GM10248 (cell line): ENCODE measurements at regions not wholly inside any gene's neighbourhood (a gene's known extent, or its start where the extent isn't known, plus 50 kb on each side); places are given as distances from the start of the nearest gene placed in this dataset.
"Not testable (repeated sequence)": the region's sequence is repeated elsewhere in the genome, so short reads cannot be mapped to it uniquely, and the experiment has no call there.

Experiments
- CTCF ChIA-PET: fragments of 300-600 bp; sonication (Branson Sonifier 250); formaldehyde crosslinking; extraction: SDS; loops from one replicate; lab custom pipeline; 2021; ENCODE audit warnings: antibody characterized with exemption; lab: Yijun Ruan, JAX
- POLR2A ChIA-PET: fragments of 350-650 bp; sonication (Branson Sonifier 250); formaldehyde crosslinking; extraction: SDS; loops from one replicate; lab custom pipeline; 2020; ENCODE audit warnings: antibody characterized with exemption; lab: Yijun Ruan, JAX
- DNase-seq: peaks from one replicate; pipeline ENCODE4 v3.0.0; 2012; ENCODE audit errors: extremely low spot score
- TF ChIP-seq, protein P1 (sequence below): IDR thresholded peaks from 2 replicates; pipeline ENCODE4 v1.5.1; 2012; ENCODE audit warnings: mild to moderate bottlenecking, low read depth; ENCODE audit errors: extremely low read depth, missing control alignments, control extremely low read depth

DNA sequence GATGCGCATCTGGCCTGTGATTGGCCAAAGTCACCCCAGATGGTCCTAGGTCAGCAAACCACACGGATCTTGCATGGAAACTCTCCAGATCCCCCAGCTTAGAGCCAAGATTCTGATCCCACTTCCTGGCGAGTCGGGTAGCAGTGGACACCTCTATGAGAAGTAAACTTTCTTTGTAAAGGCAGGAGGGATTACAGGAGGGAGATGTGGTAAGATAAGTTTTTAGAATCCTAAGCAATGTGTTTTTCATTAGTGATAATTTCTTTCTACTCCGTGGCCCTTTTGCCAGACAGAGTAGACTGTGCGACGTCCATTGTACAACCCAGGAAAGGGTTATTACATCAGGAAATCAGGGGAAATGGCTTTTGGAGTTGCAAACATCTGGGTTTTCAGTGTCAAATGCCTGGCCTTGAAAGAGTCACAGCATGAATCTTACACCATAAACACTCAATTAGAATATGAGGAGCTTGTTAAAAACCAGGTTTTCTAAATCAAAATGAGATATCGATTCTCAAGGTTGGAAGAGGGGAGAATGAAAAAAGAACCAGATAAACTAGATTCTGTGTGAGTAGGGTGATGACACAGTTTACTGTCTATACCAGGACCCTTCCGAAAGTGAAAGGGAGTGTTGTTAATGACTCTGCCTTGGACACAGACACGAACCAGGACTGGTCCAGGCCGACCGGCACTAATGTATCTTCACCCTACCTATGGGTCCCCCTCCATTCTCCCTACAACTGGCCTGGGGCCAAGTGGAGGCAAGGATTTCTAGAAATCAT is 61.9 kb upstream of the WAC start:
- ChIA-PET POLR2A (no interaction called here), CTCF (interaction anchor here (1.4 kb wide), 1 partner anchor 10 kb away, joined by 4 read pairs; no protein-coding TSS in a partner anchor)
- DNase-seq: no peak
- TF ChIP-seq, protein P1, sequence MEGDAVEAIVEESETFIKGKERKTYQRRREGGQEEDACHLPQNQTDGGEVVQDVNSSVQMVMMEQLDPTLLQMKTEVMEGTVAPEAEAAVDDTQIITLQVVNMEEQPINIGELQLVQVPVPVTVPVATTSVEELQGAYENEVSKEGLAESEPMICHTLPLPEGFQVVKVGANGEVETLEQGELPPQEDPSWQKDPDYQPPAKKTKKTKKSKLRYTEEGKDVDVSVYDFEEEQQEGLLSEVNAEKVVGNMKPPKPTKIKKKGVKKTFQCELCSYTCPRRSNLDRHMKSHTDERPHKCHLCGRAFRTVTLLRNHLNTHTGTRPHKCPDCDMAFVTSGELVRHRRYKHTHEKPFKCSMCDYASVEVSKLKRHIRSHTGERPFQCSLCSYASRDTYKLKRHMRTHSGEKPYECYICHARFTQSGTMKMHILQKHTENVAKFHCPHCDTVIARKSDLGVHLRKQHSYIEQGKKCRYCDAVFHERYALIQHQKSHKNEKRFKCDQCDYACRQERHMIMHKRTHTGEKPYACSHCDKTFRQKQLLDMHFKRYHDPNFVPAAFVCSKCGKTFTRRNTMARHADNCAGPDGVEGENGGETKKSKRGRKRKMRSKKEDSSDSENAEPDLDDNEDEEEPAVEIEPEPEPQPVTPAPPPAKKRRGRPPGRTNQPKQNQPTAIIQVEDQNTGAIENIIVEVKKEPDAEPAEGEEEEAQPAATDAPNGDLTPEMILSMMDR: no peak

DNA sequence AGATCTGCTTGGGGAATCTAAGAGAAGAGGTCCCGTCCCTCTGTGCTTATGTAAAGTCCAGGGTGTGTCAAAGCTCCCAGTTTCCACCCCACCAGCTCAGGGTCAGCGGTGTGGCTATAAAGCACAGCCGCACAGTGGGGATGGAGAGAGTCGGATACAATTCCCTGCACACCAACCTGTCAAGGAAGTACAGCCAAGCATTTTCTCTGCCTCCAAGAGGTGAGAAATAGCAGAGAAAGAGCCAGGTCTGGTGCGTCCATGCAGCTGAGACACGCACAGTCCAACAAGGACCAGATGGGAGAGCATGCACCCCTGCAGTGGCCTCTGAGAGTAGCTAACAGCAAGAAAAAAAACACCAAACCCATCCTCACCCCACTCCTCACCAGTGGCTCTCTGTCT is 61.3 kb upstream of the WAC start:
- CTCF ChIA-PET: no interaction called here
- POLR2A ChIA-PET: no interaction called here

DNA sequence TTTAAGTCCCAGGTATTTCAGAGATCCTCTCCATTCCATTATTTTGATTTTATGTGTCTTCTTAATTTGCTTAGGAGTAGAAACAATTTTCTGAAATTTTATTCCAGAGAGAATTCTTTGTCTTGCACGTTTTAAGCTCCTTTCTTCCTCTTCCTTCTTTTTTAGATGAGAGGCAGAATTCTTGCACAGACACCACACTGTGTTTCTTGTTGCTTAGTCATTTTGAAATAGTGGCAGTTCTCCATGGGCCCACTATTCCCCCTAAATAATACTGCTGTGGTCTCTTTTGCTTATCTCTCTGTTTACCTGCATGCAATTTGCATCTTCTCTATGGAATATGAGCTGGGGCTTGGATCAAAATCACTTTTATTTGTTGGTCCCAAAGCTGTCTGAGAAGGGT is 54.3 kb upstream of the WAC start:
- POLR2A ChIA-PET: no interaction called here
- TF ChIP-seq, protein P1: no peak
- CTCF ChIA-PET: no interaction called here
- DNase-seq: no peak

More for the DNA sequence above, 61.3 kb upstream of the WAC start:
- TF ChIP-seq, protein P1: no peak
- DNase-seq: no peak

DNA sequence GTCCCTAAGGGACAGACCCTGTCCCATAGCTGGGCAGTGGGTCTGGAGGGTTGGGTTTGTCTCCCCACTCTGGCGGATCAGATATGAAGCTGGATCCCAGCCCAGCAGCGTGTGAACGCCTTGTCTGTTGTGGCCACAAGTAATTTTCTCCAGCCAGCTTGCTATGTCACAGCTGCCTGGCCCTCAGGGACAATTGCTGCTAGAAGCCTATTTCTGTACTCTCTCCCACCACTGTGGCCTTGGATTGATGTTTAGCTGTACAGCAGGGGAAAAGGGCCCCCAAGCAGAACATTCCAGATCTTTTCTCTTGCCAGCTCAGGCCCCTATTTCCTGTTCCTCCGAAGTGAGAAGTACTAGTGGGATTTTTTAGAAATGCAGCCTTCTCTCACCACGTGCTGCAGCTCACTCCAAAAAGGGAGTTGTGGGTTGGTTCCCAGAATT is 53.5 kb upstream of the WAC start:
- ChIA-PET POLR2A (no interaction called here), CTCF (no interaction called here)
- no peak for DNase-seq
- TF ChIP-seq, protein P1: no peak

DNA sequence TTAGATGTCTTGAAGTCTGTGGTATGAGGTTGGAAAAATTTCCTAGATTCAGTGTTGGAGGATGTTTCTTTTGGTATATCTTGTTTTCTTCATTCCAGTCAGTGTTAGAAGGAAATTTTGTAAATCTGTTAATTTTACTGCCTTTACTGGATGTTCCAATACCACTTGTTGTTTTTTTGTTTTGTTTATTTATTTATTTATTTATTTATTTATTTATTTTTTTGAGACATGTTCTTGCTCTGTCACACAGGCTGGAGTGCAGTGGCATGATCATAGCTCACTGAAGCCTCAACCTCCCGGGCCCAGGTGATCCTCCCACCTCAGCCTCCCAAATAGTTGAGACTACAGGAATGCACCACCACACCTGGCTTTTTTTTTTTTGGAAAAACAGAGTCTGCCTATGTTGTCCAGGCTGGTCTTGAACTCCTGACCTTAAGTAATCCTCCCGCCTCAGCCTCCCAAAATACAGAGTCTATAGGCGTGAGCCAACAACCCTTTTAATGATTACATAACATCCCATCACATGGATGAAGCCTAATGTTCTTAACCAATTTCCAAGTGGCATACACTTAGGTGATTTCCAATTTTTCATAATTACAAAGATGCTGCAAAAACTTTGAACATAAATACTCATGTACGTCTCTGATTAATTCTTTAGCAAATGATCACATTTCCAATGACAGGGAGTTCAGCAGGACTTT is 52.8 kb upstream of the WAC start:
- DNase-seq: no peak
- ChIA-PET POLR2A (no interaction called here), CTCF (interaction anchor here (1.6 kb wide), 1 partner anchor 10 kb away, joined by 4 read pairs; no protein-coding TSS in a partner anchor)
- TF ChIP-seq, protein P1: no peak

DNA sequence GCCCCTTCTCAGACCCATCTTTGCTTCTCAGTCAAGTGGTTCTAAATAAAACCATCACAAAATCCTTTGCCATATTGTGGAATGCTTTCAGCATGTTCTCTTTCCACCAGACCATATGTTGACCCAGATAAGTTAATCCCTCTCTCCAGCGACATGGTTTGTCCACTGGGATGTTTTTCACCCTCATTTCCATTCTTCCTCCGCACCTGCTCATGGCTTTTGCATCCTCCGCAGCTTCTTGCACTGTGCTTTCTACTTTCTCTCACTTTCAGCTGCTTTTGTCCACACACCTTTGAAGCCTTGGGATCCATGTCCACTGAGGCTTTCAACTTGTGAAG is 52.3 kb upstream of the WAC start:
- DNase-seq: no peak
- ChIA-PET CTCF (interaction anchor here (1.1 to 1.6 kb wide), 2 partner anchors 10 to 28 kb away, joined by 3 to 4 read pairs; no protein-coding TSS in a partner anchor), POLR2A (no interaction called here)
- TF ChIP-seq, protein P1: no peak

DNA sequence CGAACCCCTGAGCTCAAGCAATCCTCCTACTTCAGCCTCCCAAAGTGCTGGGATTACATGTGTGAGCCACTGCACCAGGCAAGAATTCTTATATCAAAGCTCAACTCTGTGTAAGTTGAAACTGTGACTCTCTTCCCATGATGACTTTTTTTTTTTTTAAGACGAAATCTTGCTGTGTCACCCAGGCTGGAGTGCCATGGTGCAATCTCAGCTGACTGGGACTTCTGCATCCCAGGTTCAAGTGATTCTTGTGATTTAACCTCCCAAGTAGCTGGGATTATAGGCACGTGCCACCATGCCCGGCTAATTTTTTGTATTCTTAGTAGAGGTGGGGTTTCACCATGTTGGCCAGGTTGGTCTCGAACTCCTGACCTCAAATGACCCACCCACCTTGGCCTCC is 51.6 kb upstream of the WAC start:
- DNase-seq, POLR2A ChIA-PET: not testable (repeated sequence)
- CTCF ChIA-PET: interaction anchor here (1.1 to 1.6 kb wide), 2 partner anchors 11 to 28 kb away, joined by 3 to 4 read pairs; no protein-coding TSS in a partner anchor
